ENCODE measurements at regions not wholly inside any gene's neighbourhood (a gene's known extent, or its start where the extent isn't known, plus 50 kb on each side); places are given as distances from the start of the nearest gene placed in this dataset.

DNA sequence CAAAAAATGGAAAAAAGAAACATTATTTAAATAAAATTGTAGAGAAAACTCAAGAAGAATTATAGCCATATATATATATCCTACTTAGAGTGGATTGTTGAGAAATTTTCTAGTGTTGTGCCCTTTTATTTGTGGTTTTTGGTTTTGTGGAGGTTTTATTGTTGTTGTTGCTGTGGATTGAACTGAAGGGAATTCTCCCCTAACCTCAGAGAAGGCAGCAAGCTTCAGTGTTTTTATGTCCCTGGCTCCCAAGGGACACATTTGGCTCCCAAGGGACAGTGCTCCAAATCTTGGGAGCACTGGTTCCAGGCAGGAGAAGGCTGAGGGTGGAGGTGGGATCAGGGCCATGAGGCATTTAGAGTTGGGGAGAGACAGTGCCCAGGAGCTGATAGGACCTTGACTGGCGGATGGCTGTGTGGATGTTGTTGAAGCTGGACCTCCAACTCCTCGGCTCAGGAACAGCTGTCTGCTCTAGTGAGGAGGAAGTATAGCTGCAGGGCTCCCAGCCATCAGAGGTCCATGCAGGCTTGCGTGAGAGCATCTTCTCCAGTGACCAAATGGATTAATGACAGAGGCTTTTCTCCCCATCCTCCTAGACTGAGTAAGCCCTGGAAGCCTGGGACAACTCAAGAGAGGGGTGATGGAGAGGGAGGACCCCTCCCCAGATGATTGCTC, 100.5 kb downstream of the TEX35 start:
- TF ChIP-seq EZH2 (IDR thresholded peaks at IDR 0.05; ENCODE audit: borderline replicate concordance, insufficient read depth, low read depth, low read length, poor library complexity, severe bottlenecking): no peak
- TF ChIP-seq, protein P1, sequence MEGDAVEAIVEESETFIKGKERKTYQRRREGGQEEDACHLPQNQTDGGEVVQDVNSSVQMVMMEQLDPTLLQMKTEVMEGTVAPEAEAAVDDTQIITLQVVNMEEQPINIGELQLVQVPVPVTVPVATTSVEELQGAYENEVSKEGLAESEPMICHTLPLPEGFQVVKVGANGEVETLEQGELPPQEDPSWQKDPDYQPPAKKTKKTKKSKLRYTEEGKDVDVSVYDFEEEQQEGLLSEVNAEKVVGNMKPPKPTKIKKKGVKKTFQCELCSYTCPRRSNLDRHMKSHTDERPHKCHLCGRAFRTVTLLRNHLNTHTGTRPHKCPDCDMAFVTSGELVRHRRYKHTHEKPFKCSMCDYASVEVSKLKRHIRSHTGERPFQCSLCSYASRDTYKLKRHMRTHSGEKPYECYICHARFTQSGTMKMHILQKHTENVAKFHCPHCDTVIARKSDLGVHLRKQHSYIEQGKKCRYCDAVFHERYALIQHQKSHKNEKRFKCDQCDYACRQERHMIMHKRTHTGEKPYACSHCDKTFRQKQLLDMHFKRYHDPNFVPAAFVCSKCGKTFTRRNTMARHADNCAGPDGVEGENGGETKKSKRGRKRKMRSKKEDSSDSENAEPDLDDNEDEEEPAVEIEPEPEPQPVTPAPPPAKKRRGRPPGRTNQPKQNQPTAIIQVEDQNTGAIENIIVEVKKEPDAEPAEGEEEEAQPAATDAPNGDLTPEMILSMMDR (IDR thresholded peaks at IDR 0.05): no peak
- Mint-ChIP-seq H3K27me3 (no peaks in the 10 kb centered on the region), H3K4me1 (peaks cover 65% of the 10 kb centered on the region), H3K27ac (peak overlapping the region; percentile 53), H3K4me3 (no peak overlapping the region), H3K9me3 (ENCODE audit: insufficient read depth) (no peaks in the 10 kb centered on the region)
- DNase-seq: no peak
- H3K4me3 ChIP-seq (ENCODE audit: control extremely low read depth in 1 of 5, extremely low read depth in 1 of 5, insufficient read depth in 1 of 5, low read depth in 2 of 5, low read length in 4 of 5): no peak overlapping the region
- peaks cover 49 to 57% of the 10 kb centered on the region in 2 donors for H3K4me1 ChIP-seq (ENCODE audit: control insufficient read depth in 2 of 2, insufficient read depth in 2 of 2, low read length in 2 of 2)
- H3K27ac ChIP-seq (ENCODE audit: low read length in 2 of 2): no peak overlapping the region
- ChIA-PET CTCF (interaction anchor here (0.7 to 2.4 kb wide), 5 partner anchors 9 to 70 kb away, joined by 3 to 6 read pairs (median 3); no protein-coding TSS in a partner anchor), POLR2A (interaction anchor here (1.3 kb wide), 1 partner anchor 112 kb away, joined by 4 read pairs; the partner anchor contains the start of gene RALGPS2)
- peaks cover 0 to 4% (median 0%) of the 10 kb centered on the region in 3 donors for H3K9me3 ChIP-seq (ENCODE audit: control extremely low read depth in 1 of 3, control insufficient read depth in 2 of 3, insufficient read depth in 1 of 3, low read length in 2 of 3)
- H3K79me2 ChIP-seq (ENCODE audit: control insufficient read depth, insufficient read depth, low read length): peaks cover 75% of the 10 kb centered on the region
- H3K9ac ChIP-seq (ENCODE audit: low read length): no peak overlapping the region
- 100% methylated on average over 1 of the region's 3 CpGs for WGBS (ENCODE audit: insufficient coverage)
- ATAC-seq (ENCODE audit: low read depth): no peak
- H3K27me3 ChIP-seq (replicated peaks in 1 of 4; ENCODE audit: control extremely low read depth in 1 of 4, control insufficient read depth in 3 of 4, insufficient read depth in 4 of 4, low read length in 3 of 4): no peaks in the 10 kb centered on the region
- no peak overlapping the region for H3K4me2 ChIP-seq (replicated peaks; ENCODE audit: low read depth, low read length, poor library complexity, severe bottlenecking)
- no peaks in the 10 kb centered on the region for H3K36me3 ChIP-seq (replicated peaks in 1 of 2; ENCODE audit: control extremely low read depth in 1 of 2, control insufficient read depth in 1 of 2, extremely low read depth in 1 of 2, insufficient read depth in 2 of 2, low read length in 1 of 2)
- peak overlapping the region; percentile 13 for H2AFZ ChIP-seq (ENCODE audit: insufficient read depth, low read depth, low read length, poor library complexity, severe bottlenecking)
- intact Hi-C loops (cut with micrococcal nuclease): no loop called here
- H4K20me1 ChIP-seq (ENCODE audit: control insufficient read depth, insufficient read depth, low read length, poor library complexity, severe bottlenecking): no peaks in the 10 kb centered on the region

DNA sequence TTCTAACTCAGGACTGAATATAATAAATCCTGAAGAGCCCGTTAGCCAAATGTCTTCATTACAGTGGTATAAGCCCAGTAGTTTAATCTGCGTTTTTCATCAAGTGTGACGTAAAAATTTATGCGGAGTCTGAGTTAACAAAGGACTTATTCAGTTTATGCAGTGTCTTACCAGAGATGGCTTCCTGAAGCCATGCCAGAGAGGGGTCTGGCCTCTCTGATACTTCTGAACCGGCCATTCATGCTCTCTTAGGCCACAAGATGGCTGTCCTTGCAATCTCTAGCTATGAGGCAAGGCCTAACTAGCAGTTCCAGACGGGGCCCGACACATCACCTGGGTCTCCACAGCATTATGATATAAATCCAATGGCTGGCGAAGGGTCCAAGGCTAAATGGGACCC, 101.4 kb downstream of the TEX35 start:
- Histone ChIP-seq H3K9me3 (ENCODE audit: control extremely low read depth in 1 of 3, control insufficient read depth in 2 of 3, insufficient read depth in 1 of 3, low read length in 2 of 3) (peaks cover 0 to 4% (median 0%) of the 10 kb centered on the region in 3 donors), H3K36me3 (replicated peaks in 1 of 2; ENCODE audit: control extremely low read depth in 1 of 2, control insufficient read depth in 1 of 2, extremely low read depth in 1 of 2, insufficient read depth in 2 of 2, low read length in 1 of 2) (no peaks in the 10 kb centered on the region), H2AFZ (ENCODE audit: insufficient read depth, low read depth, low read length, poor library complexity, severe bottlenecking) (no peak overlapping the region), H3K27ac (ENCODE audit: low read length in 2 of 2) (peak overlapping the region in 1 of 2 donors; percentile 8), H4K20me1 (ENCODE audit: control insufficient read depth, insufficient read depth, low read length, poor library complexity, severe bottlenecking) (no peaks in the 10 kb centered on the region), H3K4me3 (ENCODE audit: control extremely low read depth in 1 of 5, extremely low read depth in 1 of 5, insufficient read depth in 1 of 5, low read depth in 2 of 5, low read length in 4 of 5) (no peak overlapping the region), H3K79me2 (ENCODE audit: control insufficient read depth, insufficient read depth, low read length) (peaks cover 84% of the 10 kb centered on the region), H3K4me1 (ENCODE audit: control insufficient read depth in 2 of 2, insufficient read depth in 2 of 2, low read length in 2 of 2) (peaks cover 50 to 57% of the 10 kb centered on the region in 2 donors), H3K4me2 (replicated peaks; ENCODE audit: low read depth, low read length, poor library complexity, severe bottlenecking) (no peak overlapping the region), H3K9ac (ENCODE audit: low read length) (no peak overlapping the region), H3K27me3 (replicated peaks in 1 of 4; ENCODE audit: control extremely low read depth in 1 of 4, control insufficient read depth in 3 of 4, insufficient read depth in 4 of 4, low read length in 3 of 4) (no peaks in the 10 kb centered on the region)
- Mint-ChIP-seq H3K27me3 (no peaks in the 10 kb centered on the region), H3K4me1 (peaks cover 67% of the 10 kb centered on the region), H3K27ac (peak overlapping the region; percentile 53), H3K9me3 (ENCODE audit: insufficient read depth) (no peaks in the 10 kb centered on the region), H3K4me3 (no peak overlapping the region)
- no peak for TF ChIP-seq EZH2 (IDR thresholded peaks at IDR 0.05; ENCODE audit: borderline replicate concordance, insufficient read depth, low read depth, low read length, poor library complexity, severe bottlenecking)
- TF ChIP-seq, protein P1 (IDR thresholded peaks at IDR 0.05): no peak
- CTCF ChIA-PET: interaction anchor here (1.0 to 1.4 kb wide), 4 partner anchors 10 to 71 kb away, joined by 3 to 6 read pairs (median 3); no protein-coding TSS in a partner anchor
- ATAC-seq (ENCODE audit: low read depth) (no peak), DNase-seq (no peak)
- intact Hi-C loops (cut with micrococcal nuclease): no loop called here
- POLR2A ChIA-PET: interaction anchor here (1.3 kb wide), 1 partner anchor 111 kb away, joined by 4 read pairs; the partner anchor contains the start of gene RALGPS2
- WGBS (ENCODE audit: insufficient coverage): 98% methylated on average over 6 of the region's 8 CpGs
